Hindlimb muscle (tissue), 1 donor: ENCODE measurements at regions not wholly inside any gene's neighbourhood (a gene's known extent, or its start where the extent isn't known, plus 50 kb on each side); places are given as distances from the start of the nearest gene placed in this dataset.

Experiments
- DNase-seq: peaks from one replicate; pipeline ENCODE4 v3.0.0-alpha.2; 2013

DNA sequence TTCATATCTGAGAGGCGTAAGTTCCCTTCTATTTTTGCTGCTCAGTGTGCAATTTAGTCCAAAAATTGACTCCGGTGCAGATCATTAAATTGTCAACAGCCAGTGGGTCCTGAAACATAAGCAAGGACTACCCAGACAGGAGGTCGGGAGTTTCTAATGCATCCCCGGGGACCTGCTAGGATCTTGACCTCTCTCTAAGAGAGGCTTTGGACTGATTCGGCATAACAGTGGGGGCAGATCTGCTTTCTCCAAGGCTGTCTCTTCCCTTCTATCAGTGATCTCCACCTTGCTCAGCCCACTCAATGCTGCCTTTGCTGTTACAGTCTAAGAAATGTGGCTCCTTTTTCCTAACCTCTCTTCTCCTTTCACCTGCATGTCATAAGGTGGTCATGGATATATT, 199.1 kb upstream of the NRP1 start:
- DNase-seq = no peak

- DNase-seq = no peak
Measured at GRCh38 chr10:33532901-33533300, 198.4 kb upstream of the NRP1 start.

GRCh38 chr10:33529234-33529633, 194.8 kb upstream of the NRP1 start:
- no peak for DNase-seq

DNA sequence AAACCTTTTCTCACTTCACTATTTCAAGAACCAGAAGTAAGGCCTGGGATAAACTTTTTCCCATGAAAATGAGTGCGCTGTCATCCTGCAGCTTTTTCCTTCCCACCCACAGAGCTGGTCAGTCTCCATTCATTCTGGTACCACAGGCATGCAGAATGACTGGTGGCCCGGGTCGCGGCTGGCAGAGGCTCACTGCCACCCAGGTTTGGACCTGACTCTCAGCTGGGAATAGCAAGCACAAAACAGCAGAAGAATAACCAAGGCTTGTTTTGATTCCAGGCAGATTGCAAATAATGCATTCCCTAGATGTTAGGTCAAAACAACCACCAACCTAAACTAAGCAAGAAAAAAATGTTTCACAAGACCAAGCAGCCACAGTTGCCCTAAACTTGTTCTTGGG, 190.5 kb upstream of the NRP1 start:
- no peak for DNase-seq

- no peak for DNase-seq
Measured at GRCh38 chr10:33524041-33524440, 189.6 kb upstream of the NRP1 start.

DNA sequence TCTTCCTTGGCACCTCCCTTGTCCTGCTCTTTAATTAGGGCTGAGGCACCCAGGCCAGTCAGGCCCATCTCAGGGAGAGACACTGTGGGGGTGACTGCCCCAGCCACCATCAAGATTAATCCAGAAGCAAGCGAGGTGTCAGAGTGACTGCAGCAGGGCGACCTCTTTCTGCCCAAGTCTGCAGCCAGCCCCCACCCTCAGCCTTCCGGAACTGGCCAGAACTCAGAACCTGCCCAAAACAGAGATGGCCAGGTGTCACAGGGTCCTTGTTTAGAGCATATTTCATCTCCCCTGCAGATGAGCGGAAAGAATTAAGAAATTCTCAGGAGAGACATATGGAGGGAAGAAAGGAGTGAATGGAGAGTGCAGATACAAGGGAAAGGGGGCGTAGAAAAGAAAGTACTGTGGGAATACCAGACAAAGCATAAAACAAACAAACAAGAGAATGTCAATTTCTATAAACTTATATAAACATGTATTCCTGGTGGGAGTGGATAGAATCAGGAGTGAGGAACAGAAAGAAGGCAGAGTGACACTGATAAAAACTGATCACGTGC, 188.8 kb upstream of the NRP1 start:
- no peak for DNase-seq

DNA sequence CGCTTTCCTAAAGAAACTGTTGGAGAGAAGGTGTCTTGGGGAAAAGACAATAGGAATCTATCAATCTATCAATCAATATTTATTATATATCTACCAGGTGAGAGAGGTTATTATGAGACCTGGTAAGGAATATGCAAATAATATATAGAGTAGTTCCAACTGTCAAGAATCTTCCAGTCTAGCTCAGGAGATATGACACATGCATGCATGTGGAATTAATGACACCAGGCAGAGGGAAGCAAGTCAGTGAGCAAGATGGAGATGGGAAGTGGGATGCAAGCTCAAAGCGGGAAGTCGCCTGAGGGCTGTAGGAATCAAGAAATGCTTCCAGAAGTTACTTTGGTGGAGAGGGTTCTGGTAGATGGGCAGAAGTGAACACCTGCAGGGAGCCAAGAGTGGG, 187.4 kb upstream of the NRP1 start:
- no peak for DNase-seq

DNA sequence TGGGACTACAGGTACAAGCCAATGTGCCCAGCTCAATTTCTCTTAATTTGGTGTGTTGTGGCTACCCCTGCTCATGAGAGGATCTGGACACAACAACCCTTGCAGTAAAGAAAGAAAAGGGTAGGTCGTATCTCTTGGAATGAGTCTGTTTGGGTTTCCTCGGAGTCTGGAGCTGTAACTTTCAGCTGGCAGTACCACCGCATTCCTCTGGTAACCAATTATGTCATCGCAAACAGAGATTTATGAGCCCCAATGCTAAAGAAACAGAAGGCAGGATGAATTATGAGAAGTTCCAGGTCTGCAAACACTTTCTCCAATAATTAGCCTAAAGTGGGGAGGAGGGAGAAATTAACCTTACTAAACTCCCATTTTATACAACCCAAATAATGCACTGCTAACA, 186.6 kb upstream of the NRP1 start:
- no peak for DNase-seq

GRCh38 chr10:33520223-33520622, 185.8 kb upstream of the NRP1 start:
- DNase-seq = no peak

GRCh38 chr10:33519130-33519860, 184.8 kb upstream of the NRP1 start:
- DNase-seq = no peak

- DNase-seq = no peak
Measured at GRCh38 chr10:33510206-33510605, 175.7 kb upstream of the NRP1 start.

GRCh38 chr10:33509231-33509831, 174.9 kb upstream of the NRP1 start:
- peak; percentile 45 for DNase-seq

DNA sequence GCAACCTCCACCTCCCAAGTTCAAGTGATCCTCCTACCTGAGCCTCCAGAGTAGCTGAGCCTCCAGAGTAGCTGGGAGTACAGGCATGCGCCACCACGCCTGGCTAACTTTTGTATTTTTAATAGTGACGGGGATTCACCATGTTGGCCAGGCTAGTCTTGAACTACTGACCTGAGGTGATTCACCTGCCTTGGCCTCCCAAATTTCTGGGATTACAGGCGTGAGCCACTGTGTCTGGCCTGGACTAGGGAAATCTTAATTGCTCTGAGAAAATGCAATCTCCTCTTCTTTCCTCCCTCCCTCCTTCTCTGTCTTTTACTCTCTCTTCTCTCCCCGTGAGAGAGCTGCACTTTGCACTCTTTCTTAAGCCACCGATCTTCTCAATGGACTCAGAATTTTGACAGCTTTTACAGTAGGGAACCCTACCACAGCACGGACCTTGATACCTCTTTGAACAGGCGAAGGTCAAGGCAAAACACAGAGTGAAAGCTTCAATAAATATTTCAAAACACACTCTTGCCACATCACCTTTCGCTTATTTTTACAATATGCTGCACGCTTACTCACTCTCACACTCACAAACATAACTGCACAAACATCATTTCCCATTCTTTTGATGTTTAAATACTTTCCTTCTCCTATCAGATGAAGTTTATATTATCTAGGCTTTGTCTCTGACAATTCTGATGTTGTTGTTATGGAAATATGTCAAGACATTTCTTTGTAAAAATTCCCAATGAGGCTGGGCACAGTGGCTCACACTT, 173.4 kb upstream of the NRP1 start:
- DNase-seq = no peak

GRCh38 chr10:33506838-33507661, 172.6 kb upstream of the NRP1 start:
- DNase-seq = no peak

DNA sequence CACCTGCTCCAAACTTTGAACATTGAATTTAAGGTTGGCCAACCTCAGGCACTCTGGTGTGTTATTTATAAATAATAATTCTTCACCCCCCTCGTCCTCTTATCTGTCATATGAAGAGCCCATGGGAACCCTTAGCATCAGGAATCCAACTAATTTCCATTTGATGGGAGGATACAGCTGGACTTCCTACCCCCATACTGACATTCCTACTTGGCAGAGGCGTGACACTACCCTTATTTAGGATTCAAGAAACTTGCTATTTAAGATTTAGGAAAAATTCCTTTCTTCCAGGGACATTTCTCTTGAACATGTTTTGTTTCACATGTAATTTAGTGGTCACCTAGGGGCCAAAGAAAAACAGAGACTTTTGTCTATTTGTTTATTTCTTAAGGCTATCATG, 171.9 kb upstream of the NRP1 start:
- no peak for DNase-seq

- no peak for DNase-seq
Measured at GRCh38 chr10:33501161-33501560, 166.7 kb upstream of the NRP1 start.

DNA sequence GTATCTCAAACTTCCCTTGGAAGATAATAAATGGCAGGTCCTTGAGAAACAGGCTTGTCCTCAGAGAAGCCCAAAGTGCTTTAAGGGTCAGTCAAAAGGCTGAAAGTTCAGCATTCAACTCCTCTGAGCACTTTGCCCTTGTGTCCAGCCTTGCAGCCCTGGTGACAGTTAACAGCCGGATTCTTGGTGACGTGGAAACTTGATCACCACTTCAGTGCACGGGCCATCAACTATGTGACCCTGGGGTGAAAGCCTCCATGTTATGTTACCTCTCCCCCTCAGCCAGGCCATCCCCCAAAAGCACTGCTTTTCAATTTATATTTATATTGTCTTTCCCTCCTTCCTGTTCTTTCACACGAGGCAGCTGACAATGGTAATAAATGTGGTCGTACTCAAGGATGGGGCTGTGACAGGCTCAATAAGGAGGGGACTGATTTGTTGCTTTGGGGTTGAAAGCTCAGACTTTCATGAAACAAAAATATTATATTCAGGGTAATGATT, 164.0 kb upstream of the NRP1 start:
- DNase-seq = no peak

DNA sequence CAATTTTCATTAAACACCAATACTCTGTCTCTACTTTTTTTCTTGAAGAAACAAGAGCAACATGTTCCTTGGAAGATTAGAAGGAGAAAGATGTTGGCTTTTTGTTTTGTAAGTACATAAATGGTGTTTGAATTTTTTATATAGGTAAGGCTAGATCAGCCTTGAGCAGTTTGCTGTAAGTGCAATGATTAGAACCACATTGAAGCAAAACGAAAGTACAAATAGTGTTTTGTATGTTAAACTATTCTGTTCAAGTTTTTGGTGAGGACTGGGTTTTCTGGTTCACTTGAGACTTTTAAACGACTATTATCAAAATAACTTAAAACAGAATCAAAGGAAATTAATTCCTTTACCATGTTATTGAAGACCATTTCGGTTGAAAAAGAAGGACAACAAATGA, 162.9 kb upstream of the NRP1 start:
- DNase-seq = no peak

- no peak for DNase-seq
Measured at GRCh38 chr10:33496096-33496495, 161.6 kb upstream of the NRP1 start.

DNA sequence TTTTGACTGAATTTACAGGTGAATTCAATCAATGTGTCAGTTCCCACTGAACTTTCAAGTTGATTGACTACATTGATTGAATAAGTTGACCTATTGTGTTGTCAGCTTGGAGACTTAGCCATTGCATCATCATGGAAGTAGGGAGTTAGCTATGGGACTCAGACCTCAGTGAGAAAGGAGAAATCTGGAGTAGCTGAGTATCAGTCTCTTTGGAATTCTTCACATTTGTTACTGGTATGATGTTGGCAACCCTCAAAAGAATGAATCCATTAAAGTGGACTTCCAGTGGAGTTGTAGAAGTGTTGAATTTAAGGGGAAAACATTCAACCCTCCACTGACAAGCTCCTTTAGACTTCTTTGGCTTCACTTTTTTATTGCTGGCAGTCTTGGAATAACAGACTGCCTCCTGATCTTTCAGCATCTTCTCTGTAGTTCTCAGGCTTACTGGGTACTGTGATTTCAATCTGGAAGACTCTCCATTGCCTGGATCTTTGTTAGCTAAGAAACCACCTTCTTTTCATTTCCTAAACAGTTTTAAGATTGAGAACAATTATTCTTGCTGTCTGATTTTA, 160.3 kb upstream of the NRP1 start:
- no peak for DNase-seq

DNA sequence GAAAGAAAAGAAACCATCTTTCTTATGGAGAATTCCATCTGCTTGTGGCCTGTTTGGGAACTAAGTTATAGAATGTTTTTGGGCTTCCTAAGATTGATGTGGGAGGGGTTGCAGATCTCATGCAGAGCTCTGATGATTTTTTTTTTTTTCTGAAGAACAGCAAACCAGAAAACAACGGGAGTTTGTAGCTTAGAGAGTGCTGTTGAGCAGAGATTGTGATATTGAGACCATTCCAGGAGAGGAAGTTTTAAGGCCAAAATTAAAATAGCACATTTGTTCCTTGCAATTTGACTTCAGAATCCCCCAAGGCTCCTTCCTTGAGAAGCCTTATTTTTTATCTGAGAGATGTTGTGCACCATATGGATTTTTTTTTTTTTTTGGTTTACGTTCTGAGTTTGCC, 159.5 kb upstream of the NRP1 start:
- DNase-seq = peak; percentile 51

GRCh38 chr10:33493497-33493896, 159.0 kb upstream of the NRP1 start:
- DNase-seq = no peak
